Spleen (tissue), 7 donors: ENCODE measurements at regions not wholly inside any gene's neighbourhood (a gene's known extent, or its start where the extent isn't known, plus 50 kb on each side); places are given as distances from the start of the nearest gene placed in this dataset.

Source experiments
- POLR2A ChIP-seq, 3 donors: fragments of 450-650 bp; IDR thresholded peaks; one replicate each; pipeline ENCODE4 v1.5.1; 2017; ENCODE audit warnings: antibody characterized with exemption in 3 of 3, mild to moderate bottlenecking in 1 of 3
- POLR2AphosphoS5 ChIP-seq, 3 donors: sonication (generic); formaldehyde crosslinking; IDR thresholded peaks; one replicate each; pipeline ENCODE4 v1.5.1; 2017; ENCODE audit warnings: antibody characterized with exemption in 3 of 3
- TF ChIP-seq, protein P1 (sequence below), 11 experiments: fragments of 200-600 bp in 7 of 11; fragments of 450-650 bp in 4 of 11; sonication (generic) in 4 of 11; IDR thresholded peaks in 8 of 11; conservative IDR thresholded peaks in 3 of 11; 1 replicate in 7 of 11; 2 replicates in 4 of 11; pipeline versions ENCODE4 v1.4.0 to v1.8.0; 2016 to 2021; ENCODE audit warnings: antibody characterized with exemption in 11 of 11, inconsistent platforms in 4 of 11, mild to moderate bottlenecking in 1 of 11
- donor health status: DM: no; HTN: no; CAD: no; lungs with moderate emphysema.
- donor health status: DM: no; HTN: no; CAD: no.
- donor health status: DM: no; HTN: no; CAD: no.

GRCh38 chr13:111909971-111910671 is 156.8 kb upstream of the SOX1 start:
- TF ChIP-seq POLR2AphosphoS5 (IDR thresholded peaks at IDR 0.05) = no peak
- TF ChIP-seq, protein P1, sequence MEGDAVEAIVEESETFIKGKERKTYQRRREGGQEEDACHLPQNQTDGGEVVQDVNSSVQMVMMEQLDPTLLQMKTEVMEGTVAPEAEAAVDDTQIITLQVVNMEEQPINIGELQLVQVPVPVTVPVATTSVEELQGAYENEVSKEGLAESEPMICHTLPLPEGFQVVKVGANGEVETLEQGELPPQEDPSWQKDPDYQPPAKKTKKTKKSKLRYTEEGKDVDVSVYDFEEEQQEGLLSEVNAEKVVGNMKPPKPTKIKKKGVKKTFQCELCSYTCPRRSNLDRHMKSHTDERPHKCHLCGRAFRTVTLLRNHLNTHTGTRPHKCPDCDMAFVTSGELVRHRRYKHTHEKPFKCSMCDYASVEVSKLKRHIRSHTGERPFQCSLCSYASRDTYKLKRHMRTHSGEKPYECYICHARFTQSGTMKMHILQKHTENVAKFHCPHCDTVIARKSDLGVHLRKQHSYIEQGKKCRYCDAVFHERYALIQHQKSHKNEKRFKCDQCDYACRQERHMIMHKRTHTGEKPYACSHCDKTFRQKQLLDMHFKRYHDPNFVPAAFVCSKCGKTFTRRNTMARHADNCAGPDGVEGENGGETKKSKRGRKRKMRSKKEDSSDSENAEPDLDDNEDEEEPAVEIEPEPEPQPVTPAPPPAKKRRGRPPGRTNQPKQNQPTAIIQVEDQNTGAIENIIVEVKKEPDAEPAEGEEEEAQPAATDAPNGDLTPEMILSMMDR (IDR thresholded peaks at IDR 0.05 in 8 of 11, conservative IDR thresholded peaks at IDR 0.05 in 3 of 11) = no peak
- no peak for TF ChIP-seq POLR2A (IDR thresholded peaks at IDR 0.05)
